H1 (cell line): ENCODE measurements at regions not wholly inside any gene's neighbourhood (a gene's known extent, or its start where the extent isn't known, plus 50 kb on each side); places are given as distances from the start of the nearest gene placed in this dataset.

ENCODE experiments used
- ASH2L ChIP-seq: fragments of 200-600, 300-600 bp; sonication (generic); IDR thresholded peaks from one replicate; pipeline ENCODE4 v1.7.1; 2017; ENCODE audit warnings: low read length
- EP300 ChIP-seq, 2 experiments: IDR thresholded peaks; 1 replicate in 1 of 2; 2 replicates in 1 of 2; pipeline ENCODE4 v1.6.1; 2011 to 2012; ENCODE audit warnings: low read depth in 2 of 2, low read length in 2 of 2, mild to moderate bottlenecking in 2 of 2, borderline replicate concordance in 1 of 2, inconsistent platforms in 1 of 2, moderate library complexity in 1 of 2
- NRF1 ChIP-seq: IDR thresholded peaks from 2 replicates; pipeline ENCODE4 v1.6.1; 2011; ENCODE audit warnings: mild to moderate bottlenecking, low read depth, low read length, improper control_type of control experiment
- POLR2A ChIP-seq, 2 experiments: IDR thresholded peaks; 1 replicate in 1 of 2; 2 replicates in 1 of 2; pipeline ENCODE4 v1.6.1; 2011; ENCODE audit warnings: low read depth in 2 of 2, low read length in 2 of 2, mild to moderate bottlenecking in 2 of 2; ENCODE audit errors: control extremely low read depth in 1 of 2
- RAD21 ChIP-seq, 2 experiments: IDR thresholded peaks in 1 of 2; conservative IDR thresholded peaks in 1 of 2; 2 replicates each; pipeline ENCODE4 v1.6.1; 2011; ENCODE audit warnings: low read depth in 2 of 2, low read length in 2 of 2, improper control_type of control experiment in 1 of 2, inconsistent platforms in 1 of 2, mild to moderate bottlenecking in 1 of 2, moderate library complexity in 1 of 2
- TF ChIP-seq, protein P1 (sequence below): fragments of 300-600 bp; sonication (generic); IDR thresholded peaks from 2 replicates; pipeline ENCODE4 v1.7.1; 2012; ENCODE audit warnings: low read length, moderate library complexity, mild to moderate bottlenecking, inconsistent platforms; ENCODE audit not compliant: insufficient replicate concordance
- TF ChIP-seq, protein P2 (sequence below), 3 experiments: IDR thresholded peaks; 1 replicate in 2 of 3; 2 replicates in 1 of 3; pipeline versions ENCODE4 v1.5.1 to v1.6.1; 2011; ENCODE audit warnings: low read length in 3 of 3, mild to moderate bottlenecking in 3 of 3, inconsistent platforms in 2 of 3, low read depth in 1 of 3, moderate library complexity in 1 of 3; ENCODE audit not compliant: insufficient read depth in 1 of 3; ENCODE audit errors: control extremely low read depth in 1 of 3
- TF ChIP-seq, protein P3 (sequence below): IDR thresholded peaks from 2 replicates; pipeline ENCODE4 v1.6.1; 2012; ENCODE audit warnings: inconsistent platforms
- TF ChIP-seq, protein P4 (sequence below): IDR thresholded peaks from 2 replicates; pipeline ENCODE4 v1.6.1; 2012; ENCODE audit warnings: low read length, inconsistent platforms

DNA sequence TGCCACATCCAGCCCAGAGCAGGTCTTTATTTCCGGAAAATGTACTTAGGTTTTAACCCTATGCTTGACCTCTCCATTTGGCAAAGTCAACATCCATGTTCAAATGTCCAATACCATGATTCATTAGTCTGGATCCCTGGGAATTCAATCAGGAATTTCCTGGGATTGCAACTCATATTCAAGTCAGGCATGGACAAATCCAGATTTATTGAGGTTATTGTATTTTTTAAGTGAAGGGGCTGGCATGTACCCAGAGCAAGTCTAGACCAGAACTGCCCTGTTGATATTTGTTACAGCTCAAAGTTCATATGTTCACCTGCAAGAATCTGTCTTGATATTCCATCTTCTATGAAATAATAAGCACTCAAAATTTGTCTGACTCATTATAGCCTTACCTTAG, 521.1 kb downstream of the ADGRL2 start:
- TF ChIP-seq, protein P1, sequence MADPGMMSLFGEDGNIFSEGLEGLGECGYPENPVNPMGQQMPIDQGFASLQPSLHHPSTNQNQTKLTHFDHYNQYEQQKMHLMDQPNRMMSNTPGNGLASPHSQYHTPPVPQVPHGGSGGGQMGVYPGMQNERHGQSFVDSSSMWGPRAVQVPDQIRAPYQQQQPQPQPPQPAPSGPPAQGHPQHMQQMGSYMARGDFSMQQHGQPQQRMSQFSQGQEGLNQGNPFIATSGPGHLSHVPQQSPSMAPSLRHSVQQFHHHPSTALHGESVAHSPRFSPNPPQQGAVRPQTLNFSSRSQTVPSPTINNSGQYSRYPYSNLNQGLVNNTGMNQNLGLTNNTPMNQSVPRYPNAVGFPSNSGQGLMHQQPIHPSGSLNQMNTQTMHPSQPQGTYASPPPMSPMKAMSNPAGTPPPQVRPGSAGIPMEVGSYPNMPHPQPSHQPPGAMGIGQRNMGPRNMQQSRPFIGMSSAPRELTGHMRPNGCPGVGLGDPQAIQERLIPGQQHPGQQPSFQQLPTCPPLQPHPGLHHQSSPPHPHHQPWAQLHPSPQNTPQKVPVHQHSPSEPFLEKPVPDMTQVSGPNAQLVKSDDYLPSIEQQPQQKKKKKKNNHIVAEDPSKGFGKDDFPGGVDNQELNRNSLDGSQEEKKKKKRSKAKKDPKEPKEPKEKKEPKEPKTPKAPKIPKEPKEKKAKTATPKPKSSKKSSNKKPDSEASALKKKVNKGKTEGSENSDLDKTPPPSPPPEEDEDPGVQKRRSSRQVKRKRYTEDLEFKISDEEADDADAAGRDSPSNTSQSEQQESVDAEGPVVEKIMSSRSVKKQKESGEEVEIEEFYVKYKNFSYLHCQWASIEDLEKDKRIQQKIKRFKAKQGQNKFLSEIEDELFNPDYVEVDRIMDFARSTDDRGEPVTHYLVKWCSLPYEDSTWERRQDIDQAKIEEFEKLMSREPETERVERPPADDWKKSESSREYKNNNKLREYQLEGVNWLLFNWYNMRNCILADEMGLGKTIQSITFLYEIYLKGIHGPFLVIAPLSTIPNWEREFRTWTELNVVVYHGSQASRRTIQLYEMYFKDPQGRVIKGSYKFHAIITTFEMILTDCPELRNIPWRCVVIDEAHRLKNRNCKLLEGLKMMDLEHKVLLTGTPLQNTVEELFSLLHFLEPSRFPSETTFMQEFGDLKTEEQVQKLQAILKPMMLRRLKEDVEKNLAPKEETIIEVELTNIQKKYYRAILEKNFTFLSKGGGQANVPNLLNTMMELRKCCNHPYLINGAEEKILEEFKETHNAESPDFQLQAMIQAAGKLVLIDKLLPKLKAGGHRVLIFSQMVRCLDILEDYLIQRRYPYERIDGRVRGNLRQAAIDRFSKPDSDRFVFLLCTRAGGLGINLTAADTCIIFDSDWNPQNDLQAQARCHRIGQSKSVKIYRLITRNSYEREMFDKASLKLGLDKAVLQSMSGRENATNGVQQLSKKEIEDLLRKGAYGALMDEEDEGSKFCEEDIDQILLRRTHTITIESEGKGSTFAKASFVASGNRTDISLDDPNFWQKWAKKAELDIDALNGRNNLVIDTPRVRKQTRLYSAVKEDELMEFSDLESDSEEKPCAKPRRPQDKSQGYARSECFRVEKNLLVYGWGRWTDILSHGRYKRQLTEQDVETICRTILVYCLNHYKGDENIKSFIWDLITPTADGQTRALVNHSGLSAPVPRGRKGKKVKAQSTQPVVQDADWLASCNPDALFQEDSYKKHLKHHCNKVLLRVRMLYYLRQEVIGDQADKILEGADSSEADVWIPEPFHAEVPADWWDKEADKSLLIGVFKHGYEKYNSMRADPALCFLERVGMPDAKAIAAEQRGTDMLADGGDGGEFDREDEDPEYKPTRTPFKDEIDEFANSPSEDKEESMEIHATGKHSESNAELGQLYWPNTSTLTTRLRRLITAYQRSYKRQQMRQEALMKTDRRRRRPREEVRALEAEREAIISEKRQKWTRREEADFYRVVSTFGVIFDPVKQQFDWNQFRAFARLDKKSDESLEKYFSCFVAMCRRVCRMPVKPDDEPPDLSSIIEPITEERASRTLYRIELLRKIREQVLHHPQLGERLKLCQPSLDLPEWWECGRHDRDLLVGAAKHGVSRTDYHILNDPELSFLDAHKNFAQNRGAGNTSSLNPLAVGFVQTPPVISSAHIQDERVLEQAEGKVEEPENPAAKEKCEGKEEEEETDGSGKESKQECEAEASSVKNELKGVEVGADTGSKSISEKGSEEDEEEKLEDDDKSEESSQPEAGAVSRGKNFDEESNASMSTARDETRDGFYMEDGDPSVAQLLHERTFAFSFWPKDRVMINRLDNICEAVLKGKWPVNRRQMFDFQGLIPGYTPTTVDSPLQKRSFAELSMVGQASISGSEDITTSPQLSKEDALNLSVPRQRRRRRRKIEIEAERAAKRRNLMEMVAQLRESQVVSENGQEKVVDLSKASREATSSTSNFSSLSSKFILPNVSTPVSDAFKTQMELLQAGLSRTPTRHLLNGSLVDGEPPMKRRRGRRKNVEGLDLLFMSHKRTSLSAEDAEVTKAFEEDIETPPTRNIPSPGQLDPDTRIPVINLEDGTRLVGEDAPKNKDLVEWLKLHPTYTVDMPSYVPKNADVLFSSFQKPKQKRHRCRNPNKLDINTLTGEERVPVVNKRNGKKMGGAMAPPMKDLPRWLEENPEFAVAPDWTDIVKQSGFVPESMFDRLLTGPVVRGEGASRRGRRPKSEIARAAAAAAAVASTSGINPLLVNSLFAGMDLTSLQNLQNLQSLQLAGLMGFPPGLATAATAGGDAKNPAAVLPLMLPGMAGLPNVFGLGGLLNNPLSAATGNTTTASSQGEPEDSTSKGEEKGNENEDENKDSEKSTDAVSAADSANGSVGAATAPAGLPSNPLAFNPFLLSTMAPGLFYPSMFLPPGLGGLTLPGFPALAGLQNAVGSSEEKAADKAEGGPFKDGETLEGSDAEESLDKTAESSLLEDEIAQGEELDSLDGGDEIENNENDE: no peak
- TF ChIP-seq, protein P2, sequence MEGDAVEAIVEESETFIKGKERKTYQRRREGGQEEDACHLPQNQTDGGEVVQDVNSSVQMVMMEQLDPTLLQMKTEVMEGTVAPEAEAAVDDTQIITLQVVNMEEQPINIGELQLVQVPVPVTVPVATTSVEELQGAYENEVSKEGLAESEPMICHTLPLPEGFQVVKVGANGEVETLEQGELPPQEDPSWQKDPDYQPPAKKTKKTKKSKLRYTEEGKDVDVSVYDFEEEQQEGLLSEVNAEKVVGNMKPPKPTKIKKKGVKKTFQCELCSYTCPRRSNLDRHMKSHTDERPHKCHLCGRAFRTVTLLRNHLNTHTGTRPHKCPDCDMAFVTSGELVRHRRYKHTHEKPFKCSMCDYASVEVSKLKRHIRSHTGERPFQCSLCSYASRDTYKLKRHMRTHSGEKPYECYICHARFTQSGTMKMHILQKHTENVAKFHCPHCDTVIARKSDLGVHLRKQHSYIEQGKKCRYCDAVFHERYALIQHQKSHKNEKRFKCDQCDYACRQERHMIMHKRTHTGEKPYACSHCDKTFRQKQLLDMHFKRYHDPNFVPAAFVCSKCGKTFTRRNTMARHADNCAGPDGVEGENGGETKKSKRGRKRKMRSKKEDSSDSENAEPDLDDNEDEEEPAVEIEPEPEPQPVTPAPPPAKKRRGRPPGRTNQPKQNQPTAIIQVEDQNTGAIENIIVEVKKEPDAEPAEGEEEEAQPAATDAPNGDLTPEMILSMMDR (IDR thresholded peaks at IDR 0.05; ENCODE audit: control extremely low read depth in 1 of 3, insufficient read depth in 1 of 3, low read depth in 1 of 3, low read length in 3 of 3): no peak
- no peak for TF ChIP-seq POLR2A (IDR thresholded peaks at IDR 0.05; ENCODE audit: control extremely low read depth in 1 of 2, low read depth in 2 of 2, low read length in 2 of 2)
- no peak for TF ChIP-seq RAD21 (IDR thresholded peaks at IDR 0.05 in 1 of 2, conservative IDR thresholded peaks at IDR 0.05 in 1 of 2; ENCODE audit: low read depth in 2 of 2, low read length in 2 of 2)
- TF ChIP-seq EP300 (IDR thresholded peaks at IDR 0.05; ENCODE audit: borderline replicate concordance in 1 of 2, low read depth in 2 of 2, low read length in 2 of 2): no peak
- no peak for TF ChIP-seq NRF1
- TF ChIP-seq, protein P3, sequence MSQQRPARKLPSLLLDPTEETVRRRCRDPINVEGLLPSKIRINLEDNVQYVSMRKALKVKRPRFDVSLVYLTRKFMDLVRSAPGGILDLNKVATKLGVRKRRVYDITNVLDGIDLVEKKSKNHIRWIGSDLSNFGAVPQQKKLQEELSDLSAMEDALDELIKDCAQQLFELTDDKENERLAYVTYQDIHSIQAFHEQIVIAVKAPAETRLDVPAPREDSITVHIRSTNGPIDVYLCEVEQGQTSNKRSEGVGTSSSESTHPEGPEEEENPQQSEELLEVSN: no peak
- TF ChIP-seq ASH2L: no peak
- TF ChIP-seq, protein P4, sequence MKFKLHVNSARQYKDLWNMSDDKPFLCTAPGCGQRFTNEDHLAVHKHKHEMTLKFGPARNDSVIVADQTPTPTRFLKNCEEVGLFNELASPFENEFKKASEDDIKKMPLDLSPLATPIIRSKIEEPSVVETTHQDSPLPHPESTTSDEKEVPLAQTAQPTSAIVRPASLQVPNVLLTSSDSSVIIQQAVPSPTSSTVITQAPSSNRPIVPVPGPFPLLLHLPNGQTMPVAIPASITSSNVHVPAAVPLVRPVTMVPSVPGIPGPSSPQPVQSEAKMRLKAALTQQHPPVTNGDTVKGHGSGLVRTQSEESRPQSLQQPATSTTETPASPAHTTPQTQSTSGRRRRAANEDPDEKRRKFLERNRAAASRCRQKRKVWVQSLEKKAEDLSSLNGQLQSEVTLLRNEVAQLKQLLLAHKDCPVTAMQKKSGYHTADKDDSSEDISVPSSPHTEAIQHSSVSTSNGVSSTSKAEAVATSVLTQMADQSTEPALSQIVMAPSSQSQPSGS: no peak
